HG03442 (cell line): ENCODE measurements at regions not wholly inside any gene's neighbourhood (a gene's known extent, or its start where the extent isn't known, plus 50 kb on each side); places are given as distances from the start of the nearest gene placed in this dataset.

Experiments used
- ATAC-seq: cut with Tn5 transposase; IDR thresholded peaks from one replicate; pipeline ENCODE4 v1.9.1; 2021; ENCODE audit warnings: mild to moderate bottlenecking, moderate library complexity; ENCODE audit not compliant: unreplicated experiment

DNA sequence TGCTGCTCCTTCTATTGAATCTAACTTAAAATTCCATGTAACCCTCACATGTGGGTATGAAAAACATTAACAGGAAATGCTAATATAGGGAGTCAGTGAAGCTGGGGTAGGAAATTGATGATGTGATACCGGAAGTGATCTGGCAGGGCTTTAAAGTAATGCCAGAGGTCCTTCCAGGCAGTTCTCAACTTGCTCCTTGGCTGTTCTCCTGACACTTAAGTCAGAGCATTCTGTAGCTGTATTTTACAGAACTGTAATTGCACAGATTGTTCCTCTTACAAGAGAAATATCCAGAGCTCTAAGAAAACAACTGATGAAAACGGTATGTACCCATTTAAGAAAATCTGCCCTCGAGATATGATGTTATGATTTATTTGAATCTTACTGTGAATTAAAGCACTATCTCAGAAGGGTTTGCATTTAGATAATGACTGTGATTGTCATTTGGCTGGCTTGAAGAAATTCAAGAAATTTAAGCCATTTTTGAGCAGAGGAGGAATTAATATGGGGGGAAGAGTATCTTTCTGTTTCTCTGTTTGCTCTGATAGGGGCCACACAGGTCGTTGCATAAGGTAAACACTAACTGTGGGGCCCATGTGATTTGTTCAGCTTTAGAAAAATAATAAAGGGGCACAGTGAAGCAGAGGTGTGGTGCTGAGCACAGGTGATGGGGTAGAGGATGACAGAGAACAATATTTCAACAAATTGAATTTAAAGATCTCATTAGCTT is 88.4 kb downstream of the BBS10 start:
- no peak for ATAC-seq

GRCh38 chr12:76259106-76259505 is 89.1 kb downstream of the BBS10 start:
- ATAC-seq, result no peak

- ATAC-seq, result no peak
Measured at GRCh38 chr12:76256904-76257303, 91.3 kb downstream of the BBS10 start.

GRCh38 chr12:76256321-76256720 is 91.9 kb downstream of the BBS10 start:
- no peak for ATAC-seq

DNA sequence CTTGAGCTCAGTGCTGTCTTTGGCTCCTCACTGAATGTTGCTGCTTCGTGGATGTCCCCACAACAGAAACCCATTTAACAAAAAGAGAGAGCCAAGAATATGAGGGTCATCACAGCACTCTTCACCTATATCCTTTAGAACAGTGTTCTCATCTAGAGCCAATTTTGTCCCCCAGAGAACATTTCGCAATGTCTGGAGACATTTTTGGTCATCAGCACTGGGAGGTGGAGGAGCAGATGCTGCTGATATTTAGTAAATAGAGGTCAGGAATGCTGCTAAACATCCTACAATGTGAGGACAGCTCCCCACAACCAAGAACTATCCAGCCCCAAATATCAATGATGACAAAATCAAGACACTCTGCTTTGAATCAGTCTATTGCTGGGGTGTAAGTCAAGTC is 92.5 kb downstream of the BBS10 start:
- no peak for ATAC-seq

- ATAC-seq, result no peak
Measured at GRCh38 chr12:76255281-76255680, 92.9 kb downstream of the BBS10 start.

- no peak for ATAC-seq
Measured at GRCh38 chr12:76252031-76252430, 96.2 kb downstream of the BBS10 start.

DNA sequence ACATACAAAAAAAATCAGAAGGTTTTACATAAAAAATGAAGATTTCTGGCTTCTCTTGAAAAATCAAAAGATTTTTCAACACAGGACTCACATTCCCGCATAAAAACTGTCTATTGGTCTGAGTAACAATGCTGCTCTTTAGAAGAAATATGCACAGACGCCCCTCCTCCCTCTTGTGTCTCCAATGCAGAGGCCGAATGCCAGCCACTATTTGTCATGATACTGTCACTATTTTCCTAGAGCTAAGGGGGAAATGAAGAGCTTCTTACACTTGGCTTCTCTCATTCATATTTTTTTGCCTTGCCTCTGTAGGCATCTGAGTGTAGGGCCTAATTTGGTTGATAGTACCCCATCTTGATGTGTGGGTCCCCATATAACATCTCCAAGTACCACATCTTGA is 98.0 kb downstream of the BBS10 start:
- ATAC-seq, result no peak

- no peak for ATAC-seq
Measured at GRCh38 chr12:76249501-76249900, 98.7 kb downstream of the BBS10 start.

- no peak for ATAC-seq
Measured at GRCh38 chr12:76247992-76248391, 100.2 kb downstream of the BBS10 start.

- ATAC-seq, result no peak
Measured at GRCh38 chr12:76247026-76247646, 101.1 kb downstream of the BBS10 start.

- no peak for ATAC-seq
Measured at GRCh38 chr12:76246611-76247010, 101.6 kb downstream of the BBS10 start.

- ATAC-seq, result no peak
Measured at GRCh38 chr12:76244300-76244699, 103.9 kb downstream of the BBS10 start.

DNA sequence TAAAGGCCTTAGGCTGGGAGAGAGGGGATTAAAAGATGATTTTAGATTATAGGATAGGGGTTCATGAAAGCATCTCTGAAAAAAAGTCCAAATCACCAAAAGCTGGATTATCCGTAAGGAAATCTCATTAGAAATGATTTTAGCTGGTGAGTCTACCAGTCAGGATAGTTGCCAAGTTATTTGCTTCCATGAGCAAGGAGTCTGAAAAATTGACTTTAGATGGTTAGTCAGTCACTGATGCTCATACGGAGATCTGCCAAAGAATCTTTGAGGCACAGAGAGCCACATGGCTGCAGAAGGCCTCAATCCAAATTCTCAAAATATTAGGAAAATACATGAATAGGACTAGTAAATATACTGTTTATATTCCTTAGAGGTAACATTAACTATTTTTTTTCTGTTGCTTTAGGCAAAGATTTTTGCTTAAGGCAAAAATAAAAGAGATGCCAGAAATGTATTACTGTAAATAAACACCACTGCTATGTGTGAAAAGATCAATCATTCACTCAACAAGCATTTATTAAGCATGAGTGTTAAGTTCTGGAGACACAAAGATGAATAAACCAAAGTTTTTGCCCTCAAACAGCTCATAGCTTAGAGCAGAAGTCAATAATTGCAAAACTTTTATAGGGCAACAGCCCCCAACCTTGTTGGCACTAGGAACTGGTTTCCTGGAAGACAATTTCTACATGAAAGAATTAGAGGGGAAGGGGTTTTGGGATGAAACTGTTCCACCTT is 105.2 kb downstream of the BBS10 start:
- ATAC-seq, result no peak

- ATAC-seq, result no peak
Measured at GRCh38 chr12:76241371-76241770, 106.8 kb downstream of the BBS10 start.

- ATAC-seq, result no peak
Measured at GRCh38 chr12:76240281-76240680, 107.9 kb downstream of the BBS10 start.

GRCh38 chr12:76238688-76239087 is 109.5 kb downstream of the BBS10 start:
- ATAC-seq, result no peak

- no peak for ATAC-seq
Measured at GRCh38 chr12:76237086-76237701, 111.0 kb downstream of the BBS10 start.

- no peak for ATAC-seq
Measured at GRCh38 chr12:76236640-76237039, 111.6 kb downstream of the BBS10 start.

GRCh38 chr12:76234741-76235140 is 113.5 kb downstream of the BBS10 start:
- ATAC-seq, result no peak

GRCh38 chr12:76232013-76232412 is 116.2 kb downstream of the BBS10 start:
- no peak for ATAC-seq

DNA sequence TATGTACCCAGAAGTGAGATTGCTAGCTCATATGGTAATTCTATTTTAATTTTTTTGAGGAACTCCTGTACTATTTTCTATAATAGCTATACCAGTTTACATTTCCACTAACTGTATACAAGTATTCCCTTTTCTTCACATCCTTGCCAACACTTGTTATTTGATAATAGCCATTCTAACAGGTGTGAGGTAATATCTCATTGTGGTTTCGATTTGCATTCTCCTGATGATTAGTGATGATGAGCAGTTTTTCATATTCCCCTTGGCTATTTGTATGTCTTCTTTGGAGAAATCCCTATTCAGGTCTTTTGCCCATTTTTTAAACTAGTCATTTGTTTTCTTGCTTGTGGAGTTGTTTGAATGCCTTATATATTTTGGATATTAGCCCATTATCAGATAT is 121.3 kb downstream of the BBS10 start:
- ATAC-seq, result no peak
